ENCODE measurements at regions not wholly inside any gene's neighbourhood (a gene's known extent, or its start where the extent isn't known, plus 50 kb on each side); places are given as distances from the start of the nearest gene placed in this dataset.

- no peaks in the 10 kb centered on the region for H3K9me3 ChIP-seq
- H3K4me3 ChIP-seq (ENCODE audit: low read depth, low read length): no peak overlapping the region
- no peaks in the 10 kb centered on the region; the same call in 1 of the 2 replicates for H3K4me1 ChIP-seq
- no peak for TF ChIP-seq CTCF (IDR thresholded peaks at IDR 0.05; ENCODE audit: low read depth, low read length)
- no peaks in the 10 kb centered on the region for H3K27me3 ChIP-seq
- no peak for DNase-seq
- H3K36me3 ChIP-seq: no peaks in the 10 kb centered on the region
Measured at GRCh38 chr6:115631028-115631427, 429.7 kb downstream of the FRK start.

- no peaks in the 10 kb centered on the region; the same call in 1 of the 2 replicates for H3K4me1 ChIP-seq
- H3K36me3 ChIP-seq: no peaks in the 10 kb centered on the region
- no peaks in the 10 kb centered on the region for H3K9me3 ChIP-seq
- no peak overlapping the region for H3K4me3 ChIP-seq (ENCODE audit: low read depth, low read length)
- no peak for TF ChIP-seq CTCF (IDR thresholded peaks at IDR 0.05; ENCODE audit: low read depth, low read length)
- DNase-seq: no peak
- H3K27me3 ChIP-seq: no peaks in the 10 kb centered on the region
Measured at GRCh38 chr6:115630424-115631024, 430.2 kb downstream of the FRK start.

GRCh38 chr6:115629415-115629814 lies 431.3 kb downstream of the FRK start:
- no peak for TF ChIP-seq CTCF (IDR thresholded peaks at IDR 0.05; ENCODE audit: low read depth, low read length)
- H3K4me3 ChIP-seq (ENCODE audit: low read depth, low read length): no peak overlapping the region
- no peaks in the 10 kb centered on the region; the same call in 1 of the 2 replicates for H3K4me1 ChIP-seq
- no peaks in the 10 kb centered on the region for H3K27me3 ChIP-seq
- H3K36me3 ChIP-seq: no peaks in the 10 kb centered on the region
- DNase-seq: no peak
- no peaks in the 10 kb centered on the region for H3K9me3 ChIP-seq

GRCh38 chr6:115618256-115618655 lies 442.4 kb downstream of the FRK start:
- Histone ChIP-seq H3K4me1 (no peaks in the 10 kb centered on the region), H3K36me3 (no peaks in the 10 kb centered on the region), H3K9me3 (no peaks in the 10 kb centered on the region), H3K4me3 (ENCODE audit: low read depth, low read length) (no peak overlapping the region), H3K27me3 (no peaks in the 10 kb centered on the region)
- DNase-seq: no peak
- no peak for TF ChIP-seq CTCF (IDR thresholded peaks at IDR 0.05; ENCODE audit: low read depth, low read length)

GRCh38 chr6:115617031-115617430 lies 443.7 kb downstream of the FRK start:
- no peaks in the 10 kb centered on the region for H3K9me3 ChIP-seq
- no peak for DNase-seq
- H3K27me3 ChIP-seq: no peaks in the 10 kb centered on the region
- no peaks in the 10 kb centered on the region for H3K4me1 ChIP-seq
- no peaks in the 10 kb centered on the region for H3K36me3 ChIP-seq
- H3K4me3 ChIP-seq (ENCODE audit: low read depth, low read length): no peak overlapping the region
- TF ChIP-seq CTCF (IDR thresholded peaks at IDR 0.05; ENCODE audit: low read depth, low read length): no peak

GRCh38 chr6:115613488-115613887 lies 447.2 kb downstream of the FRK start:
- DNase-seq: no peak
- Histone ChIP-seq H3K4me3 (ENCODE audit: low read depth, low read length) (no peak overlapping the region), H3K9me3 (no peaks in the 10 kb centered on the region), H3K36me3 (no peaks in the 10 kb centered on the region), H3K4me1 (no peaks in the 10 kb centered on the region), H3K27me3 (no peaks in the 10 kb centered on the region)
- TF ChIP-seq CTCF (IDR thresholded peaks at IDR 0.05; ENCODE audit: low read depth, low read length): no peak
